ENCODE measurements at regions not wholly inside any gene's neighbourhood (a gene's known extent, or its start where the extent isn't known, plus 50 kb on each side); places are given as distances from the start of the nearest gene placed in this dataset.

- no peak overlapping the region for H2AFZ ChIP-seq (ENCODE audit: low read depth, low read length, poor library complexity, severe bottlenecking)
- no peak for ATAC-seq
Observed at GRCh38 chr15:26449291-26449690, 323.6 kb downstream of the GABRB3 start.

DNA sequence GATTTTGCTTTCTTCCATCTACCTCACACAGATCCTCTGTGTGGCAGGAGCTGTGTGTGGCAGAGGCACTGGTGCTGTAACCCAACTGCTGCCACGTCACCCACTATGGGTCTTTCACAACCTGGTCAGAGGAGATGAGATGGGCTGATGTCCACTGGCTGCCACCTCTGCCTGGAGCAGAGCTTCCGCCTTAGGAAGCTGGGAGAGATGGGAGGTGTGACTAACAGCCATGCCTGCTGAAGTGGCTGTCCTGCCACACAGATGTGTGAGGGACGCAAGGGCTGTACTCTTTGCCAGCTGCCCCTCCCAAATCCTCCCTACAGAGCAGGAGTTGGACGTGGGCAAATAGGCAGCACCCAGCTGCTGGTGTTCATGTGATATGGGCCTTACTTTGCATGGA is 329.5 kb downstream of the GABRB3 start:
- H3K9me2 ChIP-seq (ENCODE audit: insufficient read depth) = no peaks in the 10 kb centered on the region
- no peaks in the 10 kb centered on the region for H3K4me1 ChIP-seq (ENCODE audit: control insufficient read depth in 1 of 2, insufficient read depth in 2 of 2, low read length in 2 of 2)
- ChIA-PET POLR2A (no interaction called here), CTCF (no interaction called here), RAD21 (ENCODE audit: low non-redundant PET in 1 of 2, low total read pairs in 2 of 2, uncharacterized antibody in 2 of 2, unreplicated experiment in 2 of 2) (no interaction called here)
- TF ChIP-seq, protein P1, sequence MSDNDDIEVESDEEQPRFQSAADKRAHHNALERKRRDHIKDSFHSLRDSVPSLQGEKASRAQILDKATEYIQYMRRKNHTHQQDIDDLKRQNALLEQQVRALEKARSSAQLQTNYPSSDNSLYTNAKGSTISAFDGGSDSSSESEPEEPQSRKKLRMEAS (IDR thresholded peaks at IDR 0.05) = no peak
- TF ChIP-seq YY1 (IDR thresholded peaks at IDR 0.05; ENCODE audit: extremely low read depth, insufficient replicate concordance, low read depth, low read length) = no peak
- no peaks in the 10 kb centered on the region for H3K27me3 ChIP-seq (ENCODE audit: insufficient read depth, low read length)
- H3K9me3 ChIP-seq (ENCODE audit: control insufficient read depth in 1 of 2, insufficient read depth in 1 of 2, low read depth in 1 of 2, low read length in 2 of 2) = peaks cover 16 to 61% of the 10 kb centered on the region in 2 experiments; a peak in 3 of 4 replicates
- H2AFZ ChIP-seq (ENCODE audit: low read depth, low read length, poor library complexity, severe bottlenecking) = no peak overlapping the region
- no peak overlapping the region for H3K4me3 ChIP-seq (replicated peaks in 1 of 2; ENCODE audit: low read depth in 1 of 2, low read length in 2 of 2)
- no TSS peak for BruUV-seq (replicated peaks)
- no peak overlapping the region for H3K9ac ChIP-seq (ENCODE audit: low read length)
- no peak for ATAC-seq
- no peaks in the 10 kb centered on the region for H4K20me1 ChIP-seq (ENCODE audit: insufficient read depth)
- H3K79me2 ChIP-seq (ENCODE audit: insufficient read depth, low read length) = no peaks in the 10 kb centered on the region
- intact Hi-C loops (cut with micrococcal nuclease) = no loop called here
- no peak overlapping the region for H3K4me2 ChIP-seq (ENCODE audit: low read length)
- H3K36me3 ChIP-seq (ENCODE audit: control insufficient read depth in 1 of 2, insufficient read depth in 2 of 2, low read length in 2 of 2) = no peaks in the 10 kb centered on the region
- DNase-seq (ENCODE audit: low read depth, low spot score) = no peak
- H3K27ac ChIP-seq (ENCODE audit: low read depth, low read length) = no peak overlapping the region

More at GRCh38 chr15:26449291-26449690, 323.6 kb downstream of the GABRB3 start:
- no TSS peak for BruUV-seq (replicated peaks)
- H3K9me3 ChIP-seq (ENCODE audit: control insufficient read depth in 1 of 2, insufficient read depth in 1 of 2, low read depth in 1 of 2, low read length in 2 of 2) = peaks cover 22 to 64% of the 10 kb centered on the region in 2 experiments; a peak in 3 of 4 replicates
- no peaks in the 10 kb centered on the region for H3K27me3 ChIP-seq (ENCODE audit: insufficient read depth, low read length)
- TF ChIP-seq EZH2 (IDR thresholded peaks at IDR 0.05) = no peak
- no peak for TF ChIP-seq SRF (IDR thresholded peaks at IDR 0.05; ENCODE audit: low read depth)
- TF ChIP-seq YY1 (IDR thresholded peaks at IDR 0.05; ENCODE audit: extremely low read depth, insufficient replicate concordance, low read depth, low read length) = no peak
- no peak for TF ChIP-seq RAD21 (IDR thresholded peaks at IDR 0.05; ENCODE audit: low read depth)
- TF ChIP-seq, protein P2, sequence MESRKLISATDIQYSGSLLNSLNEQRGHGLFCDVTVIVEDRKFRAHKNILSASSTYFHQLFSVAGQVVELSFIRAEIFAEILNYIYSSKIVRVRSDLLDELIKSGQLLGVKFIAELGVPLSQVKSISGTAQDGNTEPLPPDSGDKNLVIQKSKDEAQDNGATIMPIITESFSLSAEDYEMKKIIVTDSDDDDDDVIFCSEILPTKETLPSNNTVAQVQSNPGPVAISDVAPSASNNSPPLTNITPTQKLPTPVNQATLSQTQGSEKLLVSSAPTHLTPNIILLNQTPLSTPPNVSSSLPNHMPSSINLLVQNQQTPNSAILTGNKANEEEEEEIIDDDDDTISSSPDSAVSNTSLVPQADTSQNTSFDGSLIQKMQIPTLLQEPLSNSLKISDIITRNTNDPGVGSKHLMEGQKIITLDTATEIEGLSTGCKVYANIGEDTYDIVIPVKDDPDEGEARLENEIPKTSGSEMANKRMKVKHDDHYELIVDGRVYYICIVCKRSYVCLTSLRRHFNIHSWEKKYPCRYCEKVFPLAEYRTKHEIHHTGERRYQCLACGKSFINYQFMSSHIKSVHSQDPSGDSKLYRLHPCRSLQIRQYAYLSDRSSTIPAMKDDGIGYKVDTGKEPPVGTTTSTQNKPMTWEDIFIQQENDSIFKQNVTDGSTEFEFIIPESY (IDR thresholded peaks at IDR 0.05; ENCODE audit: extremely low read depth, insufficient replicate concordance, low read length) = no peak
- TF ChIP-seq ZFX (IDR thresholded peaks at IDR 0.05) = no peak
- H3K4me3 ChIP-seq (replicated peaks in 1 of 2; ENCODE audit: low read depth in 1 of 2, low read length in 2 of 2) = no peak overlapping the region
- H3K9me2 ChIP-seq (ENCODE audit: insufficient read depth) = no peaks in the 10 kb centered on the region
- no peak overlapping the region for H3K4me2 ChIP-seq (ENCODE audit: low read length)
- H3K79me2 ChIP-seq (ENCODE audit: insufficient read depth, low read length) = no peaks in the 10 kb centered on the region
- CTCF ChIA-PET = no interaction called here
- no peak overlapping the region for H3K9ac ChIP-seq (ENCODE audit: low read length)
- no peaks in the 10 kb centered on the region for H3K4me1 ChIP-seq (ENCODE audit: control insufficient read depth in 1 of 2, insufficient read depth in 2 of 2, low read length in 2 of 2)
- no peaks in the 10 kb centered on the region for H3K36me3 ChIP-seq (ENCODE audit: control insufficient read depth in 1 of 2, insufficient read depth in 2 of 2, low read length in 2 of 2)
- POLR2A ChIA-PET = no interaction called here
- RAD21 ChIA-PET (ENCODE audit: low non-redundant PET in 1 of 2, low total read pairs in 2 of 2, uncharacterized antibody in 2 of 2, unreplicated experiment in 2 of 2) = no interaction called here
- DNase-seq (ENCODE audit: low read depth, low spot score) = no peak
- intact Hi-C loops (cut with micrococcal nuclease) = no loop called here
- no peaks in the 10 kb centered on the region for H4K20me1 ChIP-seq (ENCODE audit: insufficient read depth)
- no peak overlapping the region for H3K27ac ChIP-seq (ENCODE audit: low read depth, low read length)
